ENCODE measurements at regions not wholly inside any gene's neighbourhood (a gene's known extent, or its start where the extent isn't known, plus 50 kb on each side); places are given as distances from the start of the nearest gene placed in this dataset.

DNA sequence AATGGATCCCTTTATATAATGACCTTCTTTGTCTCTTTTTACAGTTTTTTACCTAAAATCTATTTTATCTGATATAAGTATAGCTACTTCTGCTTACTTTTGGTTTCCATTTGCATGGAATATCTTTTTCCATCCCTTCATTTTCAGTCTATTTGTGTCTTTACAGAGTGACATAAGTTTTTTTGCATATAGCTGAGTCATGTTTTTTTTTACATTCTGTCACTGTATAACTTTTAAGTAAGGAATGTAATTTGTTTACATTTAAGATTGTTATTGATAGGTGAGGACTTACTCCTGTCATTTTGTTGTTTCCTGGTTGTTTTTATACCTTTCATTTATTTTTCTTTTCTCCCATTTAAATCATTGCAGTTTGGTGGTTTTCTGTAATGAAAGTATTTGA, 402.7 kb upstream of the ADGRL2 start:
- no peak for DNase-seq (ENCODE audit: low read depth in 2 of 2)

DNA sequence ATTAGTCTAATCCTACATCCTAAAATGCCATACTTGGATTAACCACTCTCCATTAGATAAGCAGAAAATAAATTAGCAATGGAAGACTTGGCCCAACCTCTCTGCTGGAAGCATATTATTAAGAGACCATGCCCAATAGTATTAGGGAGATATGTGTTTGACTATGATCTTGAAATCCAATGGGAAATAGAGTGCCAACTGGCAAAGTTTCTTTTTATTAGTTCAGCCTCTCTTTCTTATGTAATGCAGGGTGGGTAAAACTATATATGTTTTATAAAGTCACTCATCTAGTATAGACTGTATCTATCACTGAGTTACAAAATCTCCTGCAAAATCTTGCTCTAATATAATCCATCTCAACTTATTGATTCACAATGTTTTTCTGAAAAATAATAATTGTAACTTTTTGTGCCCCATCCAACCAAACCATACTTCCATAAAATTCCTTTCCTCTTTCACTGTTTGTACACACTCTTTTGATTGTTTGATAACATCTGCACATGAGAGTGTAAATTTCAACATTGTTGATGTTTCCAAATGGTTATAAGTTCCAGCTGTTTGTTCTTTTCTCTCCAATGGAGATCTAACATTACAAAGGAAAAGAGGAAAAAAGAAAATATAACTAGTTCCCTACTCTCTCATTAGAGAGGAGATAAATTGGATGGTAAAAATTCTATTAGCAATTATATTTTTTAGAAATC, 408.1 kb upstream of the ADGRL2 start:
- DNase-seq (ENCODE audit: low read depth in 2 of 2) = no peak

GRCh38 chr1:81391125-81391828, 409.5 kb upstream of the ADGRL2 start:
- DNase-seq (ENCODE audit: low read depth in 2 of 2) = no peak

DNA sequence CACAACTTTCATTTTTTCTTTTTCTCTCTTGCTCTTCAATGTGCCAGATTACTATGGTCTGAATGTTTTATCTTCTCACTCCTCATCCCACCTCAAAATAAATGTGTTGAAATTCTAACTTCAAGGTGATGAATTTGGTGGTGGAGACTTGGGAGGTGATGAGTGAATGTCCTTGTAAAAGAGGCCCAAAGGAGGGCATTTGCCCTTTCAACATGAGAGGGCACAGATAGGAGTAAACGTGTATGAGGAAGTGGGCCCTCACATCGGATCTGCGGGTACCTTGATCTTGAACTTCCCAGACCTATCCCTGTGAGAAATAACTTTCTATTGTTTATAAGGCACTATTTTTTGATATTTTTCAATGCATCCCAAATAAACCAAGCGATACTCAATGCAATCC, 412.3 kb upstream of the ADGRL2 start:
- DNase-seq (ENCODE audit: low read depth in 2 of 2) = no peak

DNA sequence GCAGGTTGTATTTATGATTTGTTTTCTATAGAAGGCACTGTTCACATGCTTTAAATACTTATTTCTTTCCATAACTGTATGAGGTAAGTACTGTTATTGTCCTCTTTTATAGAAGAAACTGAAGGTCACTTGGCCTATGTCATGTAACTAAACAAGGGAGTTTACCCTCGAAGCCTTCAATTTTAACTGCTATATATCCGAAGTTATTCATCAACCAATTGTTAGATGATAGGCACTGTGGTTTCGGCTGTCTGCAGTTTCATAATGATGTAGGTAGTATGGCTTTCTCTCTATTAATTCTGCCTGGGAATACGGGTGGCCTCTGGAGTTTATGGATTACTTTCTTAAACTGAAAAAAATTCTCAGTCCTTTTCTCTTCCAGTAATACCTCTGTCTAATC, 413.3 kb upstream of the ADGRL2 start:
- DNase-seq (ENCODE audit: low read depth in 2 of 2) = no peak

GRCh38 chr1:81382561-81382960, 418.2 kb upstream of the ADGRL2 start:
- DNase-seq (ENCODE audit: low read depth in 2 of 2) = no peak

GRCh38 chr1:81381881-81382280, 418.9 kb upstream of the ADGRL2 start:
- DNase-seq (ENCODE audit: low read depth in 2 of 2) = no peak

DNA sequence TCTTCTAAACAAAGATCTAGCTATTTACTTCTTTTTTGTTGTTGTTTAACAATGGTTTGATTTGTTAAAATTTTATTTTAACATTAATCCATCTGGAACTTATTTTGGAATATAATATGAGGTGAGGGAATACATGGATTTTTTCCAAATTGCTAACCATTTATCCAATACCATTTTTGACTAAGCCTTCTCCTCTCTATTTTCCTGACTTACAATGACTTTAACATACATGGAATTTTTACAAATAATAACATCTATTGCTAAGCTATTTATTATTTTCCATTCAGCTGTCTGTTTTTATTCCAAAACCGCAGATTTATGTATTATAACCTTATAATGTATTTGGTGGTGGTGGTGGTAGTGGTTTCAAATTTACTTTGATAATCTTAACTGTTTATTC, 420.3 kb upstream of the ADGRL2 start:
- DNase-seq (ENCODE audit: low read depth in 2 of 2) = no peak

DNA sequence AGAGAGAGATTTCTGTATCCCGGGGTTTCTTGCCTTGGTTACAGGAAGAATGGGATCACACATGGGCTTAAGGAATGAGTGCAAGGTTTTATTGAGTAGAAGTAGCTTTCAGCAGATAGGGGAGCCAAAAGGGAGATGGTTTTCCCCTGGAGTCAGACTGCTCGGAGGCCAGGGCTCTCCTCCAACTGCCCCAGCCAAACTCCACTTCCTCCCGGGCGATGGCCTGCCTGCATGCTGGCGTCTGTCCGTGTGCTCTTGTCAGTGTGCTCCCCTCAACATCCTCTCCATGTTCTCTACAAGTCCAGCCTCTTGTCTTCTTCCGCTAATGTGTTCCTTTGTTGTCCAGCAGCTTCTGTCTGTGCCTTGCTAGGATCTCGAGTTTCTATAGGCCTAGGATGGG, 421.3 kb upstream of the ADGRL2 start:
- DNase-seq (ENCODE audit: low read depth in 2 of 2) = no peak

- DNase-seq (ENCODE audit: low read depth in 2 of 2) = no peak
Measured at GRCh38 chr1:81377406-81377805, 423.3 kb upstream of the ADGRL2 start.

DNA sequence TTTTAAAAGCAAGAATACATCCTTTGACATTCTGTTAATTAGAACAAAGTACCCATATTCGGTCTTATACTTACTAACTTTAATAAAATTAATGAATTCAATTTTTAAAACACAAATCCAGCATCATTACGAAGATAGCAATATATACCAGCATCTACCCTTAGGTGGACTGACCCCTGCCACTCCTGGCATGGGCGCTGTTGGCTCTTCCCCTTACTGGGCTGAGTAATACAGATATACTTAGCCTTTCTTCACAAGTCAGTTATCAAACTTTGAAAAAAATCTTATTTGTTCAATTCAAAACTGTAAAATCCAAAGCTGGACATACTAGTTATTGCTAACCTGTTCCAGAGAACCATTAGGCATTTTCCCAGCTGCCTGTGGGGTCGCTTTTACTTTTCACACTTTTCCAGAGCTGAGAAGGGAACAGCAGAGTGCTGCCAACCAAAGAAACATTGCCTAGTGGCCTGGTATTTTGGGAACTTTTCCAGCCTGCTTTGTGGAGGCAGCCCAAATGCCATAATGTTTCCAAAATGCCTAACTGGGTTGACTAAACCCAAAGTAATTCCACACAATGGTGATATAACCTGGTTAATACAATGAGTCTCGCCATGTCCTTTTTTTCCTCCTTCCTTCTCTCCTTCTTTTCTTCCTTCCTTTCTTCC, 424.7 kb upstream of the ADGRL2 start:
- DNase-seq (ENCODE audit: low read depth in 2 of 2) = no peak

DNA sequence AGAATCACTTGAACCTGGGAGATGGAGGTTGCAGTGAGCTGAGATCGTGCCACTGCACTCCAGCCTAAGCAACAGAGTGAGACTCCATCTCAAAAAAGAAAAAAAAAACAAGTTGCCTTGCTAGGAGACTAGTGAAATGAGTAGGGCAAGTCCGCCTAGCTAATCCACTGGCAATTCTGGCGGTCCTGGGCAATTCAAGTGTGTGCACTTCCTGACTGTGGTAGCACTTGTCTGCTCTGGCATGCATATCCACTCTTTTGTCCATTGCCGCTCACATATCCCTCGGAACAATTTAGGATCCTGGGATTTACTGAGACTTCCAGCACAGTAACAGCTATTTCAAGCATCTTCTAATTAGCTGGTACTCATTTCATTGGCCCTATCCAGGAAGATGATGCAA, 426.3 kb upstream of the ADGRL2 start:
- no peak for DNase-seq (ENCODE audit: low read depth in 2 of 2)

DNA sequence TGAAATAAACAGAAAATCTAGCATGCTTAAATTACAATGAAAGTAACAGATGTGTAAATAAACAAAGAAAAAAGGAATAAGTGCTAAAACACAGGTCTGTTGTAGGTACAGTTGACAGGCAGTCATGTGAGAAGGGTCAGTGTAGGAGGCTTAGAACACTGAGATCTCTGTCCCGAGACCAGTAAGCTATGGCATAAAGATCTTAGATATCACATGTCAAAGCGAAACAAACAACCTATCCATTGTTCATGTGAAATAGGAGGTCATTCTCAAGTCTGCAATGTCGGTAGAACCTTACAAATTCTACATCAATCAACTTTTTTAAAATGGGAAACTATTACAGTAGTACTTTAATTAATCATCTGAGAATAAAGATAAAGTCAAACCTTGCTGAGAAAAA, 428.9 kb upstream of the ADGRL2 start:
- DNase-seq (ENCODE audit: low read depth in 2 of 2) = no peak

DNA sequence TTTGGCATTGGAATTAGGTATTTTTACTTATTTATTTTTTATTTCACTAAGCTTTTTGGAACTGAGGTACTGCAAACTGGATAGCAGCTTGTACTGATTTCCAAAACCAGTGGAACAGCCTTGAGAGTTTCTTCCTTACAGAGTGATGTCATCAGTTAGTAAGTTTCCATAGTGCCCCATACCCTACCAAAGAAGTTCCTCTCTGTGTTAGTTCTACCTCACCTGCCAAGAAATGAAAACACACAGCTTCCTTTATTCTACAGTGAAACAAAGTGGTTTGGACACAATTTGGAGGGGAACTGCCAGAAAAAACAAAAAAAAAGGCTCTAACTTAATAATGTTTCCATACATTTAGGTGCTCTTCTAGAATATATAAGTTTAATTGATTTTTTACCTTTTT, 430.9 kb upstream of the ADGRL2 start:
- no peak for DNase-seq (ENCODE audit: low read depth in 2 of 2)

- no peak for DNase-seq (ENCODE audit: low read depth in 2 of 2)
Measured at GRCh38 chr1:81366173-81366572, 434.6 kb upstream of the ADGRL2 start.

GRCh38 chr1:81364088-81364487, 436.6 kb upstream of the ADGRL2 start:
- DNase-seq (ENCODE audit: low read depth in 2 of 2) = no peak

- no peak for DNase-seq (ENCODE audit: low read depth in 2 of 2)
Measured at GRCh38 chr1:81358151-81358550, 442.6 kb upstream of the ADGRL2 start.

GRCh38 chr1:81351864-81352263, 448.9 kb upstream of the ADGRL2 start:
- no peak for DNase-seq (ENCODE audit: low read depth in 2 of 2)

- DNase-seq (ENCODE audit: low read depth in 2 of 2) = no peak
Measured at GRCh38 chr1:81349194-81349965, 451.4 kb upstream of the ADGRL2 start.

GRCh38 chr1:81345110-81345509, 455.6 kb upstream of the ADGRL2 start:
- no peak for DNase-seq (ENCODE audit: low read depth in 2 of 2)

DNA sequence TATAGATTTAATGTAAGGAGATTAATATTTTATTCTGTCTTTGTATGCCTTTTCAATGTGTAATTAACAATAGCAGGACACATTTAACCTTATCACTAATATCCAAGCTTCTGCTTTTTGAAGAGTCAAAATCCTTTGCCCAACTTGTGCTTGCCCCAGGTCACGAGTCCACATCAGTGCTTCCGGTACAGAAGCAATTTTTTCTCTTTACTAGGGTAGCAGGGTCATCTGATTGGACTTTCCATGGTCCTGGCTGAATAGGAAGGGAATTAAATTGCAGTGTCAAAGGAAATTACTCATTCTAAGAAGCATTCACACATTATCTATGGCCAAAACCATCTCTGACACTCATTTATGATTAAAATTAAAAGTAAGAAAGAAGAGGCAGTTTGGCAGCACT, 460.5 kb upstream of the ADGRL2 start:
- no peak for DNase-seq (ENCODE audit: low read depth in 2 of 2)

- no peak for DNase-seq (ENCODE audit: low read depth in 2 of 2)
Measured at GRCh38 chr1:81337226-81337625, 463.5 kb upstream of the ADGRL2 start.
